ENCODE measurements at regions not wholly inside any gene's neighbourhood (a gene's known extent, or its start where the extent isn't known, plus 50 kb on each side); places are given as distances from the start of the nearest gene placed in this dataset.

GRCh38 chr21:38145104-38145503 is 111.7 kb upstream of the KCNJ15 start:
- TF ChIP-seq CTCF (IDR thresholded peaks at IDR 0.05; ENCODE audit: low read length) (no peak), EZH2phosphoT487 (IDR thresholded peaks at IDR 0.05; ENCODE audit: low read length) (no peak)
